ENCODE measurements at regions not wholly inside any gene's neighbourhood (a gene's known extent, or its start where the extent isn't known, plus 50 kb on each side); places are given as distances from the start of the nearest gene placed in this dataset.

GRCh38 chr6:150458579-150458978, 89.8 kb downstream of the IYD start:
- no peak for TF ChIP-seq EZH2phosphoT487 (conservative IDR thresholded peaks at IDR 0.05; ENCODE audit: low read length)
- TF ChIP-seq CTCF (IDR thresholded peaks at IDR 0.05; ENCODE audit: insufficient read depth, low read length, poor library complexity, severe bottlenecking) = no peak
